ENCODE measurements at regions not wholly inside any gene's neighbourhood (a gene's known extent, or its start where the extent isn't known, plus 50 kb on each side); places are given as distances from the start of the nearest gene placed in this dataset.

DNA sequence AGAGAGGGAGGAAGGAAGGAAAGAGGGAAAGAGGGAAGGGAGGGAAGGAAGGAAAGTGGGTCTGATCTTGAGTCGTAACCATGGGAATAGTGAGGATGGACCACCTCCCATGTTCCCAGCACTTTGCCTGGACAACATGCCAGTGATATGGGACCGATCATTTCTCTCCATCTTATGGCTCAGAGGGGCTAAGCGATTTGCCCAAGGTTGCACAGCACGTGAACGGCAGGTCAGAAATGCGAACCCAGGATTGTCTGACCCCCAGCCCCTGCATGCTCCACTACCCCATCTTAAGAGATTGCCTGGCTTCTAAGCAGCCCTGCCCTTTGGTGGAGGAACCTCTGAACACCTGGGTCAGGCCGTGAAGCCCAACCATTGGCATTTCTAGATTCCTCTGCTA is 109.0 kb upstream of the CARD11 start:
- Histone ChIP-seq H3K4me3 (ENCODE audit: low read length) (no peak overlapping the region), H3K27me3 (ENCODE audit: low read length) (no peaks in the 10 kb centered on the region), H4K20me1 (ENCODE audit: insufficient read depth, low read depth, low read length) (no peaks in the 10 kb centered on the region), H3K9me3 (ENCODE audit: low read length) (no peaks in the 10 kb centered on the region), H3K9ac (ENCODE audit: low read length) (no peak overlapping the region), H3K79me2 (ENCODE audit: low read length) (no peaks in the 10 kb centered on the region), H3K4me1 (ENCODE audit: low read length) (no peaks in the 10 kb centered on the region), H3K4me2 (ENCODE audit: low read depth, low read length, poor library complexity, severe bottlenecking) (no peak overlapping the region), H3K27ac (ENCODE audit: low read length) (no peak overlapping the region), H2AFZ (ENCODE audit: low read length) (no peak overlapping the region), H3K9me2 (replicated peaks; ENCODE audit: insufficient read depth, low read length) (no peaks in the 10 kb centered on the region), H3K36me3 (ENCODE audit: insufficient read depth, low read length) (no peaks in the 10 kb centered on the region)
- DNase-seq: no peak

DNA sequence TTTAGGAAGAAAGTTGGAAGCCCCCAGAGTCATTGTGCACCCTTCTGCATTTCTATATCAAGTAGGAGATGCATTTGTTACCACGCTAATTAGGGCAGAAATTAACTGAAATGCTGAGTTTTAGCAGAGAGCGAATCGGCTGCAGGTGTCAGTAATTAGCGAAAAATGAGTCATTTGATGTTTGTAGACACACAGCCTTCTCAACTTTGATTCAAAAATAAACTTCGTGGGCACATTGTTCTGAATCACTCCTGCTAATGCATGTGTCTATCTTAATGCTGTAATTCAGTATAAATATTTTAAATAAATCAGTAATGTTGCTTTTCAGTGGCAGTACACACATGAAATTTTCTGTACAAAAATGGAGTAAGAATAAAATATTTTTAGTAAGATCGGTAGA is 109.5 kb upstream of the CARD11 start:
- Histone ChIP-seq H3K36me3 (ENCODE audit: insufficient read depth, low read length) (no peaks in the 10 kb centered on the region), H2AFZ (ENCODE audit: low read length) (no peak overlapping the region), H3K27me3 (ENCODE audit: low read length) (no peaks in the 10 kb centered on the region), H3K9me2 (replicated peaks; ENCODE audit: insufficient read depth, low read length) (no peaks in the 10 kb centered on the region), H3K4me1 (ENCODE audit: low read length) (no peaks in the 10 kb centered on the region), H3K27ac (ENCODE audit: low read length) (no peak overlapping the region), H3K4me3 (ENCODE audit: low read length) (no peak overlapping the region), H3K4me2 (ENCODE audit: low read depth, low read length, poor library complexity, severe bottlenecking) (no peak overlapping the region), H4K20me1 (ENCODE audit: insufficient read depth, low read depth, low read length) (no peaks in the 10 kb centered on the region), H3K9ac (ENCODE audit: low read length) (no peak overlapping the region), H3K79me2 (ENCODE audit: low read length) (no peaks in the 10 kb centered on the region), H3K9me3 (ENCODE audit: low read length) (no peaks in the 10 kb centered on the region)
- no peak for DNase-seq

- Histone ChIP-seq H2AFZ (ENCODE audit: low read length) (no peak overlapping the region), H3K27ac (ENCODE audit: low read length) (no peak overlapping the region), H3K36me3 (ENCODE audit: insufficient read depth, low read length) (no peaks in the 10 kb centered on the region), H3K79me2 (ENCODE audit: low read length) (no peaks in the 10 kb centered on the region), H3K4me3 (ENCODE audit: low read length) (no peak overlapping the region), H3K4me1 (ENCODE audit: low read length) (no peaks in the 10 kb centered on the region), H3K9me3 (ENCODE audit: low read length) (no peaks in the 10 kb centered on the region), H4K20me1 (ENCODE audit: insufficient read depth, low read depth, low read length) (no peaks in the 10 kb centered on the region), H3K9ac (ENCODE audit: low read length) (no peak overlapping the region), H3K9me2 (replicated peaks; ENCODE audit: insufficient read depth, low read length) (no peaks in the 10 kb centered on the region), H3K4me2 (ENCODE audit: low read depth, low read length, poor library complexity, severe bottlenecking) (no peak overlapping the region), H3K27me3 (ENCODE audit: low read length) (no peaks in the 10 kb centered on the region)
- DNase-seq: no peak
Measured at GRCh38 chr7:3154317-3154716, 110.7 kb upstream of the CARD11 start.

- Histone ChIP-seq H3K79me2 (ENCODE audit: low read length) (no peaks in the 10 kb centered on the region), H3K4me1 (ENCODE audit: low read length) (no peaks in the 10 kb centered on the region), H3K9ac (ENCODE audit: low read length) (no peak overlapping the region), H3K4me2 (ENCODE audit: low read depth, low read length, poor library complexity, severe bottlenecking) (no peak overlapping the region), H2AFZ (ENCODE audit: low read length) (no peak overlapping the region), H4K20me1 (ENCODE audit: insufficient read depth, low read depth, low read length) (no peaks in the 10 kb centered on the region), H3K9me2 (replicated peaks; ENCODE audit: insufficient read depth, low read length) (no peaks in the 10 kb centered on the region), H3K9me3 (ENCODE audit: low read length) (no peaks in the 10 kb centered on the region), H3K36me3 (ENCODE audit: insufficient read depth, low read length) (no peaks in the 10 kb centered on the region), H3K4me3 (ENCODE audit: low read length) (no peak overlapping the region), H3K27ac (ENCODE audit: low read length) (no peak overlapping the region), H3K27me3 (ENCODE audit: low read length) (no peaks in the 10 kb centered on the region)
- DNase-seq: peak; percentile 79
Measured at GRCh38 chr7:3154881-3155494, 111.3 kb upstream of the CARD11 start.

DNA sequence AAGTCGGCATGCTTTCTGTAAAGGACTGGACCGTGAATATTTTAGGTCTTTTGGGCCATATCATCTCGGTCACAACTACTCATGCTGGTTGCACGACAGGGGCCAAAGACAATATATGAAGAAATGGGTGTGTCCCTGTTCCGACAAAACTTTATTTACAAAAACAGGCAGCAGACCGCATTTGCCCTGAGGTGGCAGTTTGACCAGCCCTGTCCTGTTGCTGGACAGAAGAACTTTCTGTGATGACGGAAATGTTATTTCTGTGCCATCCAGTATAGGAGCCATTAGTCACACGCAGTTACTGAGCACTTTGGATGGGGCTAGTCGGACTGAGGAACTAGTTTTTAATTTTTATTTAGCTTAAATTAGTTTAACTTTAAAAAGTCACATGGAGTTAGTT is 112.8 kb upstream of the CARD11 start:
- no peak overlapping the region for H3K4me3 ChIP-seq (ENCODE audit: low read length)
- no peak overlapping the region for H3K27ac ChIP-seq (ENCODE audit: low read length)
- H3K9me3 ChIP-seq (ENCODE audit: low read length): no peaks in the 10 kb centered on the region
- H3K9me2 ChIP-seq (replicated peaks; ENCODE audit: insufficient read depth, low read length): no peaks in the 10 kb centered on the region
- no peaks in the 10 kb centered on the region for H3K79me2 ChIP-seq (ENCODE audit: low read length)
- no peaks in the 10 kb centered on the region for H3K36me3 ChIP-seq (ENCODE audit: insufficient read depth, low read length)
- no peak for DNase-seq
- no peak overlapping the region for H3K9ac ChIP-seq (ENCODE audit: low read length)
- no peaks in the 10 kb centered on the region for H3K27me3 ChIP-seq (ENCODE audit: low read length)
- H4K20me1 ChIP-seq (ENCODE audit: insufficient read depth, low read depth, low read length): no peaks in the 10 kb centered on the region
- H3K4me2 ChIP-seq (ENCODE audit: low read depth, low read length, poor library complexity, severe bottlenecking): no peak overlapping the region
- H2AFZ ChIP-seq (ENCODE audit: low read length): no peak overlapping the region
- no peaks in the 10 kb centered on the region for H3K4me1 ChIP-seq (ENCODE audit: low read length)

DNA sequence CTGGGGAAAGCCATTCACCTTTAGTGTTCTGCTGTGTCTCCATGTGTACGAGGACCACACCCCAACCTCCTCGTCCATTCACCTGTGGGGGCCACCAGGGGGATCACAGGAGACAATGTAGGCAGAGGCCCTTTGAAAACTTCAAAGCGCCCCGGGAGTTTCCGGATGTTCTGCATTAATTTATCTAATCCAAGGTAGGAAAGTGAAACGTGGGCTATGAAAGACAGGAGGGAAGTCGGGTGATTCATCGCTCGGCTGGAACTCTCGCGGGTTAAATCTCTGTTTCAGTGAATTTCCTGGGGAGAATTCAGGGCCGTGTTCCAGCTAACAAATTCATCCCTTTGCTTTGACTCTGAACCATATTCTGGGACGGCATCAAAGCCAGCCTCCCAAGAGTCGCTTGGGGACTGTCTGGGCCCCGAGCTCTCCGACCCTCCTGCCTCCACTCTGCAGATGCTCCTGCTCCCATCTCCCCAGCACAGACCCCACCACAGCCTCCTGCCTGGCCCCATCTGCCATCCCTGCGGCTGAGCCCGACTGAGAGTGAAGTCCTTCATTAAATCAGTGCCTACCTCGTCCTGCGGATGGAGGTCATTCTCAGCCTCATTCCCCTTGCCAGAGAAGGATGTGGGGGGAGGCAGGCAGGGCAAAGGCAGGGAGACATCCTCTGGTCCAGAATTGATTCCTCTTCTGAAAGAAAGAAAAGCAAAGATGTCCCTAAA is 114.1 kb upstream of the CARD11 start:
- Histone ChIP-seq H3K27ac (ENCODE audit: low read length) (no peak overlapping the region), H3K4me2 (ENCODE audit: low read depth, low read length, poor library complexity, severe bottlenecking) (no peak overlapping the region), H3K4me1 (ENCODE audit: low read length) (no peaks in the 10 kb centered on the region), H3K9me3 (ENCODE audit: low read length) (no peaks in the 10 kb centered on the region), H3K9ac (ENCODE audit: low read length) (no peak overlapping the region), H4K20me1 (ENCODE audit: insufficient read depth, low read depth, low read length) (no peaks in the 10 kb centered on the region), H3K4me3 (ENCODE audit: low read length) (no peak overlapping the region), H2AFZ (ENCODE audit: low read length) (no peak overlapping the region), H3K9me2 (replicated peaks; ENCODE audit: insufficient read depth, low read length) (no peaks in the 10 kb centered on the region), H3K36me3 (ENCODE audit: insufficient read depth, low read length) (no peaks in the 10 kb centered on the region), H3K79me2 (ENCODE audit: low read length) (no peaks in the 10 kb centered on the region), H3K27me3 (ENCODE audit: low read length) (no peaks in the 10 kb centered on the region)
- no peak for DNase-seq

- Histone ChIP-seq H3K4me2 (ENCODE audit: low read depth, low read length, poor library complexity, severe bottlenecking) (no peak overlapping the region), H2AFZ (ENCODE audit: low read length) (no peak overlapping the region), H3K9ac (ENCODE audit: low read length) (no peak overlapping the region), H3K4me1 (ENCODE audit: low read length) (no peaks in the 10 kb centered on the region), H3K27me3 (ENCODE audit: low read length) (no peaks in the 10 kb centered on the region), H3K4me3 (ENCODE audit: low read length) (no peak overlapping the region), H3K36me3 (ENCODE audit: insufficient read depth, low read length) (no peaks in the 10 kb centered on the region), H3K9me3 (ENCODE audit: low read length) (no peaks in the 10 kb centered on the region), H3K27ac (ENCODE audit: low read length) (no peak overlapping the region), H3K9me2 (replicated peaks; ENCODE audit: insufficient read depth, low read length) (no peaks in the 10 kb centered on the region), H3K79me2 (ENCODE audit: low read length) (no peaks in the 10 kb centered on the region), H4K20me1 (ENCODE audit: insufficient read depth, low read depth, low read length) (no peaks in the 10 kb centered on the region)
- no peak for DNase-seq
Measured at GRCh38 chr7:3158341-3158760, 114.7 kb upstream of the CARD11 start.

DNA sequence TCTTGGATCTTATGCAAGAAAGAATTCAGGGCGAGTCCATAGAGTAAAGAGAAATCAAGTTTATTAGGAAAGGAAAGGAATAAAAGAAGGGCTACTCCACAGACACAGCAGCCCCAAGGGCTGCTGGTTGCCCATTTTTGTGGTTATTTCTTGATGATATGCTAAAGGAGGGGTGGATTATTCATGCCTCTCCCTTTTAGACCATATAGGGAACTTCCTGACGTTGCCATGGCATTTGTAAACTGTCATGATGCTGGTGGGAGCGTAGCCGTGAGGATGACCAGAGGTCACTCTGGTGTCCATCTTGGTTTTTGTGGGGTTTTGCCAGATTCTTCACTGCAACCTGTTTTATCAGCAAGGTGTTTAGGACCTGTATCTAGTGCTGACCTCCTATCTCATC is 115.4 kb upstream of the CARD11 start:
- Histone ChIP-seq H3K4me2 (ENCODE audit: low read depth, low read length, poor library complexity, severe bottlenecking) (no peak overlapping the region), H3K36me3 (ENCODE audit: insufficient read depth, low read length) (no peaks in the 10 kb centered on the region), H3K27ac (ENCODE audit: low read length) (no peak overlapping the region), H3K4me1 (ENCODE audit: low read length) (no peaks in the 10 kb centered on the region), H3K27me3 (ENCODE audit: low read length) (no peaks in the 10 kb centered on the region), H4K20me1 (ENCODE audit: insufficient read depth, low read depth, low read length) (no peaks in the 10 kb centered on the region), H3K9ac (ENCODE audit: low read length) (no peak overlapping the region), H3K9me3 (ENCODE audit: low read length) (no peaks in the 10 kb centered on the region), H3K79me2 (ENCODE audit: low read length) (no peaks in the 10 kb centered on the region), H2AFZ (ENCODE audit: low read length) (no peak overlapping the region), H3K9me2 (replicated peaks; ENCODE audit: insufficient read depth, low read length) (no peaks in the 10 kb centered on the region), H3K4me3 (ENCODE audit: low read length) (no peak overlapping the region)
- DNase-seq: no peak
